Gastrocnemius medialis (tissue), 4 donors: ENCODE measurements at regions not wholly inside any gene's neighbourhood (a gene's known extent, or its start where the extent isn't known, plus 50 kb on each side); places are given as distances from the start of the nearest gene placed in this dataset.
A peak's percentile ranks its signal among the peaks of the same experiment; 100 is the strongest.
"Not testable (repeated sequence)": the region's sequence is repeated elsewhere in the genome, so short reads cannot be mapped to it uniquely, and the experiment has no call there.

Experiments used
- ATAC-seq, 2 donors: fragments of 150-250 bp; one replicate each; pipeline ENCODE4 v1.9.1; 2016
- DNase-seq, 2 donors: peaks; one replicate each; pipeline ENCODE4 v3.0.0-alpha.2; 2019
- H3K27ac ChIP-seq, 4 donors: fragments of 200-600 bp; sonication (generic); 1 replicate in 1 of 4; 2 replicates in 3 of 4; pipeline ENCODE4 v1.5.1; 2016 to 2018; ENCODE audit warnings: mild to moderate bottlenecking in 2 of 4, moderate library complexity in 1 of 4
- H3K27me3 ChIP-seq, 3 donors: fragments of 200-600 bp; sonication (generic) in 2 of 3; 1 replicate in 1 of 3; 2 replicates in 2 of 3; pipeline versions ENCODE4 v1.5.1 to v1.6.0; 2016 to 2019; ENCODE audit warnings: mild to moderate bottlenecking in 1 of 3, moderate library complexity in 1 of 3
- H3K36me3 ChIP-seq, 2 donors: fragments of 200-600 bp; sonication (generic) in 1 of 2; one replicate each; pipeline ENCODE4 v1.5.1; 2017 to 2018
- H3K4me1 ChIP-seq, 2 donors: fragments of 200-600 bp; sonication (generic) in 1 of 2; one replicate each; pipeline ENCODE4 v1.5.1; 2016 to 2017; ENCODE audit warnings: mild to moderate bottlenecking in 2 of 2
- H3K4me3 ChIP-seq, 4 donors: fragments of 200-600 bp; sonication (generic) in 3 of 4; 1 replicate in 1 of 4; 2 replicates in 3 of 4; pipeline ENCODE4 v1.5.1; 2016 to 2019; ENCODE audit warnings: mild to moderate bottlenecking in 2 of 4
- H3K9me3 ChIP-seq, 3 donors: fragments of 200-600 bp; sonication (generic) in 2 of 3; 1 replicate in 1 of 3; 2 replicates in 2 of 3; pipeline ENCODE4 v1.5.1; 2016 to 2019
- CTCF ChIP-seq, 5 experiments: fragments of 450-650 bp in 3 of 5; fragments of 200-600 bp in 2 of 5; sonication (generic) in 2 of 5; IDR thresholded peaks in 4 of 5; conservative IDR thresholded peaks in 1 of 5; 1 replicate in 4 of 5; 2 replicates in 1 of 5; pipeline ENCODE4 v1.5.1; 2016 to 2019; ENCODE audit warnings: antibody characterized with exemption in 5 of 5, mild to moderate bottlenecking in 3 of 5, moderate library complexity in 3 of 5
- POLR2A ChIP-seq, 2 donors: fragments of 450-650 bp; IDR thresholded peaks; one replicate each; pipeline ENCODE4 v1.6.1; 2017; ENCODE audit warnings: antibody characterized with exemption in 2 of 2, mild to moderate bottlenecking in 2 of 2, moderate library complexity in 2 of 2
- in situ Hi-C, 4 donors: fragments of 200-750 bp; cut with MboI; loops; one replicate each; pipeline versions ENCODE4 v1.15.0 to v1.8.0; 2017; ENCODE audit warnings: low sequenced_read_pairs in 4 of 4
- intact Hi-C: fragments of 100-400 bp; cut with DNase I; formaldehyde crosslinking; loops from one replicate; pipeline ENCODE4 v1.15.1; 2023; ENCODE audit warnings: low total_unique reads

- no peak overlapping the region for H3K4me3 ChIP-seq
- no peaks in the 10 kb centered on the region for H3K9me3 ChIP-seq
- intact Hi-C loops (no loop called here), in situ Hi-C loops (no loop called here)
- DNase-seq (no peak), ATAC-seq (peak; percentile 69 to 72)
- H3K4me1 ChIP-seq: peaks cover 8 to 14% of the 10 kb centered on the region in 2 donors
- H3K27ac ChIP-seq: no peak overlapping the region
- TF ChIP-seq CTCF (IDR thresholded peaks at IDR 0.05 in 4 of 5, conservative IDR thresholded peaks at IDR 0.05 in 1 of 5): no peak
- no peaks in the 10 kb centered on the region for H3K36me3 ChIP-seq
- H3K27me3 ChIP-seq: no peaks in the 10 kb centered on the region
Observed at GRCh38 chr5:67548520-67549295, 352.1 kb upstream of the CD180 start.

GRCh38 chr5:67547682-67548081 is 351.1 kb upstream of the CD180 start:
- intact Hi-C loops: no loop called here
- H3K36me3 ChIP-seq: no peaks in the 10 kb centered on the region
- H3K4me1 ChIP-seq: peaks cover 10 to 11% of the 10 kb centered on the region in 2 donors
- H3K27me3 ChIP-seq: no peaks in the 10 kb centered on the region
- no peak for TF ChIP-seq POLR2A (IDR thresholded peaks at IDR 0.05)
- TF ChIP-seq CTCF (IDR thresholded peaks at IDR 0.05 in 4 of 5, conservative IDR thresholded peaks at IDR 0.05 in 1 of 5): no peak
- DNase-seq: no peak
- no peaks in the 10 kb centered on the region for H3K9me3 ChIP-seq
- in situ Hi-C loops: no loop called here
- H3K27ac ChIP-seq: no peak overlapping the region
- no peak overlapping the region for H3K4me3 ChIP-seq
- ATAC-seq: no peak

- H3K27ac ChIP-seq, intact Hi-C loops, in situ Hi-C loops, H3K4me3 ChIP-seq, DNase-seq, H3K27me3 ChIP-seq, ATAC-seq, H3K36me3 ChIP-seq, H3K9me3 ChIP-seq: not testable (repeated sequence)
- H3K4me1 ChIP-seq: peaks cover 7 to 11% of the 10 kb centered on the region in 2 donors
Observed at GRCh38 chr5:67544942-67545341, 348.3 kb upstream of the CD180 start.

GRCh38 chr5:67543720-67544270 is 347.2 kb upstream of the CD180 start:
- H3K9me3 ChIP-seq: no peaks in the 10 kb centered on the region
- intact Hi-C loops: no loop called here
- no peak overlapping the region for H3K27ac ChIP-seq
- H3K4me3 ChIP-seq: no peak overlapping the region
- TF ChIP-seq CTCF (IDR thresholded peaks at IDR 0.05 in 4 of 5, conservative IDR thresholded peaks at IDR 0.05 in 1 of 5): no peak
- no peak for TF ChIP-seq POLR2A (IDR thresholded peaks at IDR 0.05)
- H3K27me3 ChIP-seq: no peaks in the 10 kb centered on the region
- H3K36me3 ChIP-seq: no peaks in the 10 kb centered on the region
- DNase-seq (no peak), ATAC-seq (no peak)
- H3K4me1 ChIP-seq: peaks cover 4 to 9% of the 10 kb centered on the region in 2 donors
- in situ Hi-C loops: no loop called here

- in situ Hi-C loops: no loop called here
- H3K27me3 ChIP-seq: no peaks in the 10 kb centered on the region
- H3K4me1 ChIP-seq: peaks cover 14 to 16% of the 10 kb centered on the region in 2 donors
- intact Hi-C loops: no loop called here
- no peak for DNase-seq
- ATAC-seq: no peak
- H3K36me3 ChIP-seq: no peaks in the 10 kb centered on the region
- H3K4me3 ChIP-seq: no peak overlapping the region
- TF ChIP-seq POLR2A (IDR thresholded peaks at IDR 0.05) (no peak), CTCF (IDR thresholded peaks at IDR 0.05 in 4 of 5, conservative IDR thresholded peaks at IDR 0.05 in 1 of 5) (no peak)
- H3K9me3 ChIP-seq: no peaks in the 10 kb centered on the region
- no peak overlapping the region for H3K27ac ChIP-seq
Observed at GRCh38 chr5:67542479-67542878, 345.9 kb upstream of the CD180 start.
